ENCODE measurements at regions not wholly inside any gene's neighbourhood (a gene's known extent, or its start where the extent isn't known, plus 50 kb on each side); places are given as distances from the start of the nearest gene placed in this dataset.
A peak's percentile ranks its signal among the peaks of the same experiment; 100 is the strongest.

DNA sequence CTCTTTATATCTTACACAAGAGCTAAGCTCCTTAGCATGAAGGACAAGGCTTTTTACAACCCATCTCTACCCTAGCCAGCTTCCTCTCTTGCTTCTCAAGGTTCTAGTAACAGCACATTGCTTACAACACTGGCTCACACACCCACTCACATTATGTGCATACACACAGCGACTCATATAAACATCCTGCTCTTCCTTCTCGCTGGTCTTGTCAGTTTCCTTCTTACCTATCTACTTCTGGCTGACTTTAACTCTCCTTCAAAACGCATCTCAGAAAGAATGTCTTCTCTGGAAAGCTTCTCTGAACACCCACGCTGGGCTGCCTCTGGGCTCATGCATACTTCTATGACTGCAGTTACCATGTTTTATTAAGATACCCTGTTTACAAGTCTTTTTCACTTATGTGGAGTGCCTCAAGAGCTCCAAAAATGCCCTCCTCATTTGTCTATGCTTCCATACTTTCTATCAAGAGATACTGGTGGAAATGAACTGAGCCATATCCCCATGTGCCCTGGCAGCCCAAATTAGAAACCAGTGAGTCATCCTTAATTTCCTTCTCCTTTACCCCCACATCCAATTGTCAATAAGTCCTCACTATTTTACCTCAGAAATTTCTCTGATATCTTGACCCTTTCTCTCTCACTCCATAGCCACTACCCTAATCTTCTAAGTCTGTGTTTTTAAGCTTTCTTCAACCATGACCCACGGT lies 126.9 kb upstream of the KRAS start:
- Mint-ChIP-seq H3K4me3 (no peak overlapping the region), H3K9me3 (no peaks in the 10 kb centered on the region), H3K27ac (no peak overlapping the region), H3K36me3 (no peaks in the 10 kb centered on the region), H3K27me3 (ENCODE audit: low read depth) (no peaks in the 10 kb centered on the region), H3K4me1 (peaks cover 16% of the 10 kb centered on the region)
- no peak for DNase-seq (ENCODE audit: low spot score in 2 of 2, unreplicated experiment in 2 of 2)
- TF ChIP-seq, protein P1, sequence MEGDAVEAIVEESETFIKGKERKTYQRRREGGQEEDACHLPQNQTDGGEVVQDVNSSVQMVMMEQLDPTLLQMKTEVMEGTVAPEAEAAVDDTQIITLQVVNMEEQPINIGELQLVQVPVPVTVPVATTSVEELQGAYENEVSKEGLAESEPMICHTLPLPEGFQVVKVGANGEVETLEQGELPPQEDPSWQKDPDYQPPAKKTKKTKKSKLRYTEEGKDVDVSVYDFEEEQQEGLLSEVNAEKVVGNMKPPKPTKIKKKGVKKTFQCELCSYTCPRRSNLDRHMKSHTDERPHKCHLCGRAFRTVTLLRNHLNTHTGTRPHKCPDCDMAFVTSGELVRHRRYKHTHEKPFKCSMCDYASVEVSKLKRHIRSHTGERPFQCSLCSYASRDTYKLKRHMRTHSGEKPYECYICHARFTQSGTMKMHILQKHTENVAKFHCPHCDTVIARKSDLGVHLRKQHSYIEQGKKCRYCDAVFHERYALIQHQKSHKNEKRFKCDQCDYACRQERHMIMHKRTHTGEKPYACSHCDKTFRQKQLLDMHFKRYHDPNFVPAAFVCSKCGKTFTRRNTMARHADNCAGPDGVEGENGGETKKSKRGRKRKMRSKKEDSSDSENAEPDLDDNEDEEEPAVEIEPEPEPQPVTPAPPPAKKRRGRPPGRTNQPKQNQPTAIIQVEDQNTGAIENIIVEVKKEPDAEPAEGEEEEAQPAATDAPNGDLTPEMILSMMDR (IDR thresholded peaks at IDR 0.05; ENCODE audit: unreplicated experiment) = no peak

DNA sequence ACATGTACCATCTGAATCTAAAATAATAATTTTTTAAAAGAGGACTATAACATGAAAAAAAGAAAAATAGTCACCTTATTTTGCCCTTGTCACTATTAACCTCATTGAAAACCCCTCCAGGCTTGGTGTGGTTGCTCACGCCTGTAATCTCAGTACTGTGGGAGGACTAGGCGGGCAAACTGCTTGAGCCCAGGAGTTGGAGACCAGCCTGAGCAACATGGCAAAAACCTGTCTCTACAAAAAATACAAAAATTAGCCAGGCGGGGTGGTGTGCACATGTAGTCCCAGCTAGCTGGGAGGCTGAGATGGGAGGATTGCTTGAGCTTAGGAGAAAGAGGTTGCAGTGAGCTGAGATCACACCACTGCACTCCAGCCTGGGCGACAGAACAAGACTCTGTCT lies 126.3 kb upstream of the KRAS start:
- TF ChIP-seq, protein P1 (IDR thresholded peaks at IDR 0.05; ENCODE audit: unreplicated experiment) = no peak
- H3K4me1 Mint-ChIP-seq = peaks cover 15% of the 10 kb centered on the region
- no peak for DNase-seq (ENCODE audit: low spot score in 2 of 2, unreplicated experiment in 2 of 2)
- no peaks in the 10 kb centered on the region for H3K36me3 Mint-ChIP-seq
- no peaks in the 10 kb centered on the region for H3K27me3 Mint-ChIP-seq (ENCODE audit: low read depth)
- H3K9me3 Mint-ChIP-seq = no peaks in the 10 kb centered on the region
- H3K4me3 Mint-ChIP-seq = no peak overlapping the region
- no peak overlapping the region for H3K27ac Mint-ChIP-seq

DNA sequence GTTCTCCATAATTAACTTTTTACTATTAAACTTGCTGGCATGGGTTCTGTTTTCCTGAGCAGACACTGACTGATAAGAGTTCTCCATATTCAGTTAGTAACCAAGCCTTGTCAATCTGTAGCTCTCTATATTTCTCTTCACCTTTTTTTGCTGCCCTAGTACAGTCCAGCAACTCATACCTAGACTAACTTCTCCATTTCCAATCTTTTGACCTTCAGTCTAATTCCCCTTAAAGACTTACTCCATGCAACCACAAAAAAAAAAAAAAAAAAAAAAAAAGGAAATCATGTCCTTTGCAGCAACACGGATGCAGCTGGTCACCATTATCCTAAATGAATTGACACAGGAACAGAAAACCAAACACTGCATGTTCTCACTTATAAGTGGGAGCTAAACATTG lies 125.7 kb upstream of the KRAS start:
- no peaks in the 10 kb centered on the region for H3K27me3 Mint-ChIP-seq (ENCODE audit: low read depth)
- no peaks in the 10 kb centered on the region for H3K9me3 Mint-ChIP-seq
- H3K4me3 Mint-ChIP-seq = no peak overlapping the region
- no peak for DNase-seq (ENCODE audit: low spot score in 2 of 2, unreplicated experiment in 2 of 2)
- TF ChIP-seq, protein P1 (IDR thresholded peaks at IDR 0.05; ENCODE audit: unreplicated experiment) = no peak
- no peaks in the 10 kb centered on the region for H3K36me3 Mint-ChIP-seq
- peaks cover 20% of the 10 kb centered on the region for H3K4me1 Mint-ChIP-seq
- no peak overlapping the region for H3K27ac Mint-ChIP-seq

DNA sequence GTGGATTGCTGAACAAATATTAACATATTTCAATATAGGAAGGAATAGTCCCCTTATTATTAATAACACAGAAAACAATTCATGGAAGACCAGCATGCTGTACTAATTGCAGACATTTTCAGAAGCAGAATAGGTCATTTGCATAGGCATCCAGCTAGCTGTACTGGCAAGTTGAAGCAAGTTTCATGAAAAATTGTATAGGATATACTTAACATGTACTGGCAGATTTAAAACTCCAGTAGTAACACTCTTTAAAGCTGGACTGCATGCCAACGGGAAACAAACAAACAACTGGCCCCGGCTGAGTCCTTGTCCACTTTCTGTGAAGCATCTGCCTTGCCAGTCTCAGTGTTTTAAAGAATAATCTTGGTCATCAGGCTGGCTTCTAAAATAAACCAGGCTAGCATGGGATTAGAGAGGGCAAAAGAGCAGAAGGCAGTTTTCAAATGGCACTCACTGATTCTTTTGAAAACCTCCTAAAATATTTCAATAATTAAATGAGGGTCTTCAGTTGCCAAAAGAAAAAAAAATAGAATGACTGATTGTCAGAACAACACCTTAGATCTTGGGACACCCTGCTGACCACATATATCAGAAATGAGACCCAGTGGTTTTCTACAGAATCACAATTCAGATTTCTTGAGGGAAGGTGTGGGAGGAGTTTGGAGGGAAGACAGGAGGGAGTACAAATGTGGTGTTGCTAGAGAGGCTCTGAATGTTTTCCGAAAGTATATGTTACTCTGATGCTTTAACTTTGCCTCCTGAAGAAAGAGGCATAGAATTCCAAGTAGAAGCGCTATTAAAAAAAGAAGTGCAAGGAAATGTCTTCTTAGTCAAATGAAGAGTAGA lies 122.5 kb upstream of the KRAS start:
- DNase-seq (ENCODE audit: low spot score in 2 of 2, unreplicated experiment in 2 of 2) = no peak
- TF ChIP-seq, protein P1 (IDR thresholded peaks at IDR 0.05; ENCODE audit: unreplicated experiment) = no peak
- Mint-ChIP-seq H3K36me3 (no peaks in the 10 kb centered on the region), H3K9me3 (no peaks in the 10 kb centered on the region), H3K27me3 (ENCODE audit: low read depth) (no peaks in the 10 kb centered on the region), H3K27ac (peak overlapping the region; percentile 75), H3K4me1 (peaks cover 27% of the 10 kb centered on the region), H3K4me3 (no peak overlapping the region)

DNA sequence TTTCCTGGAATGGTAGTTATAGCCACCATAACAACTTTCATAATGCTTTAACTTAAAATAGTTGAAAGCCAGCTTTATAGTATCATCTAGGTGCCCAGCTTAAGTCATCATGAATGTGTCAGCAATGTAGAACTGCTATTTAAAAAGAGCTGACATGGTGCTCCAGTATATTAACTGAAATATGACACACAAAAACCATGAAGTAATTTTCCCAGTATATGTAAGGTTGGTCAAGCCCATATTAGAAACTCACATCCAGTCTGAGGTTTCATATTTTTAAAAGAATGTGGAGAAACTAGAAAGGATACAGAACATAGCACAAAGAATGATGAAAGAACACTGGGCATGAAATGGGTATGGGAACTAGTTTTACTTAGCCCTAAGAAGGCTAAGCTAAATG lies 121.3 kb upstream of the KRAS start:
- Mint-ChIP-seq H3K4me1 (peaks cover 28% of the 10 kb centered on the region), H3K27ac (no peak overlapping the region), H3K4me3 (no peak overlapping the region), H3K36me3 (no peaks in the 10 kb centered on the region), H3K27me3 (ENCODE audit: low read depth) (no peaks in the 10 kb centered on the region), H3K9me3 (no peaks in the 10 kb centered on the region)
- TF ChIP-seq, protein P1 (IDR thresholded peaks at IDR 0.05; ENCODE audit: unreplicated experiment) = no peak
- no peak for DNase-seq (ENCODE audit: low spot score in 2 of 2, unreplicated experiment in 2 of 2)
